Loucy (cell line): ENCODE measurements at regions not wholly inside any gene's neighbourhood (a gene's known extent, or its start where the extent isn't known, plus 50 kb on each side); places are given as distances from the start of the nearest gene placed in this dataset.

ENCODE experiments used
- H2AFZ ChIP-seq: fragments of 200-600 bp; sonication (generic); 2 replicates; pipeline ENCODE4 v1.6.0; 2016; ENCODE audit warnings: antibody characterized with exemption, mild to moderate bottlenecking, low read length, moderate library complexity
- H3F3A ChIP-seq: fragments of 200-600 bp; 2 replicates; pipeline ENCODE4 v1.6.0; 2016; ENCODE audit warnings: antibody characterized with exemption, low read depth, mild to moderate bottlenecking
- H3K27me3 ChIP-seq: fragments of 200-600 bp; sonication (generic); 2 replicates; pipeline ENCODE4 v1.6.1; 2014; ENCODE audit warnings: low read length, mild to moderate bottlenecking; ENCODE audit not compliant: insufficient read depth, poor library complexity, severe bottlenecking
- H3K36me3 ChIP-seq: fragments of 200-600 bp; sonication (generic); 2 replicates; pipeline ENCODE4 v1.6.1; 2016; ENCODE audit warnings: low read length; ENCODE audit not compliant: insufficient read depth
- H3K4me1 ChIP-seq: fragments of 200-600 bp; sonication (generic); 2 replicates; pipeline ENCODE4 v1.5.1; 2014; ENCODE audit warnings: low read length, mild to moderate bottlenecking; ENCODE audit not compliant: insufficient read depth, poor library complexity, severe bottlenecking
- H3K4me2 ChIP-seq: fragments of 200-600 bp; sonication (generic); 2 replicates; pipeline ENCODE4 v1.6.0; 2014; ENCODE audit warnings: antibody characterized with exemption, low read length, low read depth, mild to moderate bottlenecking; ENCODE audit not compliant: poor library complexity, severe bottlenecking
- H3K4me3 ChIP-seq: fragments of 200-600 bp; sonication (generic); 2 replicates; pipeline ENCODE4 v1.5.1; 2014; ENCODE audit warnings: low read length, mild to moderate bottlenecking, mixed read lengths; ENCODE audit not compliant: poor library complexity, severe bottlenecking
- H3K79me2 ChIP-seq: fragments of 200-600 bp; sonication (generic); 2 replicates; pipeline ENCODE4 v1.6.1; 2014; ENCODE audit warnings: low read length; ENCODE audit not compliant: insufficient read depth
- H3K9ac ChIP-seq: fragments of 200-600 bp; sonication (generic); 2 replicates; pipeline ENCODE4 v1.6.0; 2014; ENCODE audit warnings: mild to moderate bottlenecking, low read depth, low read length, moderate library complexity; ENCODE audit not compliant: poor library complexity, severe bottlenecking
- H3K9me2 ChIP-seq: fragments of 200-600 bp; sonication (generic); replicated peaks from 2 replicates; pipeline ENCODE4 v1.6.1; 2016; ENCODE audit warnings: low read depth, low read length, mixed read lengths
- H3K9me3 ChIP-seq: fragments of 200-600 bp; sonication (generic); 2 replicates; pipeline ENCODE4 v1.6.1; 2014; ENCODE audit warnings: mild to moderate bottlenecking, antibody characterized with exemption, low read length, low read depth; ENCODE audit not compliant: insufficient read depth
- H4K20me1 ChIP-seq: fragments of 200-600 bp; sonication (generic); 2 replicates; pipeline ENCODE4 v1.6.0; 2014; ENCODE audit warnings: antibody characterized with exemption, low read length, mild to moderate bottlenecking; ENCODE audit not compliant: insufficient read depth, poor library complexity, severe bottlenecking
- EZH2phosphoT487 ChIP-seq: fragments of 200-600 bp; IDR thresholded peaks from 2 replicates; pipeline ENCODE4 v1.6.1; 2018; ENCODE audit warnings: antibody characterized with exemption, mild to moderate bottlenecking, moderate library complexity, borderline replicate concordance
- TF ChIP-seq, protein P1 (sequence below): fragments of 200-600 bp; sonication (generic); conservative IDR thresholded peaks from 2 replicates; pipeline ENCODE4 v1.5.1; 2014; ENCODE audit warnings: mild to moderate bottlenecking, antibody characterized with exemption, low read length

DNA sequence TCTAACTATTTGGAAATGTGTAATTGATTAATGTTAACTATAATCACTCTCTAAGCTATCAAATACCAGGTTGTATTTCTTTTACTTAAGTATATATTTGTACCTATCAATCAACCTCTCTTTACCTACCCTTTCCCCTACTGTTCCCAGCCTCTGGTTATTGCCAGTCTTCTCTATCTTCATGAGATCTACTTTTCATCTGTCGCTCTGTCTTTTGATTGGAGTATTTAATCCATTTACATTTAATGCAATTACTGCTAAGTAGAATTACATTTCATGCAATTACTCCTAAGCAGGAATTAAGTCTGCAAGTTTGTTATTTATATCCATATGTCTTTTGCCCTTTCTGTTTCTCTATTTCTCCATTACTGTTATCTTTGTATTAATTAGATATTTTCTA, 148.1 kb downstream of the MAT2B start:
- Histone ChIP-seq H3K36me3 (no peaks in the 10 kb centered on the region), H3K27me3 (no peaks in the 10 kb centered on the region), H3K4me2 (no peak overlapping the region), H4K20me1 (no peaks in the 10 kb centered on the region), H3F3A (no peaks in the 10 kb centered on the region), H2AFZ (no peak overlapping the region), H3K9me3 (no peaks in the 10 kb centered on the region), H3K79me2 (no peaks in the 10 kb centered on the region), H3K4me1 (no peaks in the 10 kb centered on the region), H3K9me2 (no peaks in the 10 kb centered on the region), H3K4me3 (no peak overlapping the region), H3K9ac (no peak overlapping the region)
- TF ChIP-seq, protein P1, sequence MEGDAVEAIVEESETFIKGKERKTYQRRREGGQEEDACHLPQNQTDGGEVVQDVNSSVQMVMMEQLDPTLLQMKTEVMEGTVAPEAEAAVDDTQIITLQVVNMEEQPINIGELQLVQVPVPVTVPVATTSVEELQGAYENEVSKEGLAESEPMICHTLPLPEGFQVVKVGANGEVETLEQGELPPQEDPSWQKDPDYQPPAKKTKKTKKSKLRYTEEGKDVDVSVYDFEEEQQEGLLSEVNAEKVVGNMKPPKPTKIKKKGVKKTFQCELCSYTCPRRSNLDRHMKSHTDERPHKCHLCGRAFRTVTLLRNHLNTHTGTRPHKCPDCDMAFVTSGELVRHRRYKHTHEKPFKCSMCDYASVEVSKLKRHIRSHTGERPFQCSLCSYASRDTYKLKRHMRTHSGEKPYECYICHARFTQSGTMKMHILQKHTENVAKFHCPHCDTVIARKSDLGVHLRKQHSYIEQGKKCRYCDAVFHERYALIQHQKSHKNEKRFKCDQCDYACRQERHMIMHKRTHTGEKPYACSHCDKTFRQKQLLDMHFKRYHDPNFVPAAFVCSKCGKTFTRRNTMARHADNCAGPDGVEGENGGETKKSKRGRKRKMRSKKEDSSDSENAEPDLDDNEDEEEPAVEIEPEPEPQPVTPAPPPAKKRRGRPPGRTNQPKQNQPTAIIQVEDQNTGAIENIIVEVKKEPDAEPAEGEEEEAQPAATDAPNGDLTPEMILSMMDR = no peak
- no peak for TF ChIP-seq EZH2phosphoT487

DNA sequence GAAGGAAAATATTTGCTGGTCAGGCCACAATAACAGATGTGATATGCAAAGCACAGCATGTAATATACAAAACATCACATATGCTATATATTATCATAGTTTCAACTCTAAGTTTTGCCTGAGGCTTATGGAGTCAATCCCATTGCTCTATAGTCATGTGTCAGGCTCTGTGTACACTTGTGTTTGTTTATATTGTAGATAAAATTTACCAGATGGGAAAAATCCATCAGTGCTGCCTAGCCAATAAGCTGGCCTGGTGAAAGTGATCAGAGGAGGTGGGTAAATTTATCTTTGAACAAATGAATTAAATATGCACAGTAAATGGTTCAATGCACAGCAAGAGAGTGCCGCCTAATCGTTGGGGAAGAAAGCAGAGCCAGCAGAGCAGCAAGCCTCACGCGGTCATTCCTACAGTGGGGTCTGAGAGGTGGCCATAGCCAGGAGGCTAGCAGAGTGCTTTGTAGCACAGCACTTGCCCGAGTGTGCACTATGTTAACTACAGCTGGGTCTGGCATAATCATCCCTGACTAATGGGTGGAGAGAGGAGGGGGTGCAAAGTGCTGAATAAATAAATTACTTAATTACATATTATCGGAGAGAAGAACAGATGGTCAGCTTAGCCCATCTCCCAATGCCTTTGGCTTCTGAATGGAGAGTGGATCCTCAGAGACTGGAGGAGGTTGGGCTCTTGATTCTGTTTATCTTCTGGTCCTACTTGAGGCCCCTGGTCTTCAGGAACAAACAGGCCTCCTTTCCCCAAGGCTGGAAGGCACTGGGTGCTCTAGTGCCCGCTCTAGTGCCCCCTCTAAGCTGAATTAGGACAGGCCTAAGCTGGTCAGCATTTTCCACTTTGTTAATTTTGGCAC, 153.5 kb downstream of the MAT2B start:
- no peaks in the 10 kb centered on the region for H3K9me3 ChIP-seq
- TF ChIP-seq EZH2phosphoT487 = no peak
- TF ChIP-seq, protein P1 = no peak

DNA sequence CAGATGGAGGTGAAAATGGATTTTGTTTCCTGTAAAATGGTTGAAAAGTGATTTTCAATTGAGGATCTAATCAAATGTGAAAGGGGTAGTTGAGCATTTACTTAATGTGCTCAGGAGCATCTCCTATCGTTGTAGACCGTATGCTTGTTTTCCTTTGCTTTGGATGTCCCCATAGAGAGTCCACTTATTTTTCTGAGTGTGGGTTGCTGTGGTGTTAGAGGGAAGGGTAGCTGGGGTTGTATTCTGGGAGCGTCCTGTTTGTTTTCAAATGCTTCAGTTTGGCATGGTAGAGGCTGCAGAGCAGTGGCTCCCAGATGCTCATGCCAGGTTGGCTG, 154.1 kb downstream of the MAT2B start:
- TF ChIP-seq, protein P1 = no peak
- TF ChIP-seq EZH2phosphoT487 = no peak
- Histone ChIP-seq H3K9ac (no peak overlapping the region), H3F3A (no peaks in the 10 kb centered on the region), H4K20me1 (no peaks in the 10 kb centered on the region), H3K9me2 (no peaks in the 10 kb centered on the region), H3K36me3 (no peaks in the 10 kb centered on the region), H3K9me3 (no peaks in the 10 kb centered on the region), H3K79me2 (no peaks in the 10 kb centered on the region), H3K4me2 (no peak overlapping the region), H2AFZ (no peak overlapping the region), H3K27me3 (no peaks in the 10 kb centered on the region), H3K4me3 (no peak overlapping the region), H3K4me1 (no peaks in the 10 kb centered on the region)

More for the DNA sequence above, 153.5 kb downstream of the MAT2B start:
- Histone ChIP-seq H3K79me2 (no peaks in the 10 kb centered on the region), H3F3A (no peaks in the 10 kb centered on the region), H3K9me2 (no peaks in the 10 kb centered on the region), H3K9ac (no peak overlapping the region), H3K4me3 (no peak overlapping the region), H3K36me3 (no peaks in the 10 kb centered on the region), H3K27me3 (no peaks in the 10 kb centered on the region), H2AFZ (no peak overlapping the region), H3K4me2 (no peak overlapping the region), H4K20me1 (no peaks in the 10 kb centered on the region), H3K4me1 (no peaks in the 10 kb centered on the region)
